ENCODE measurements at regions not wholly inside any gene's neighbourhood (a gene's known extent, or its start where the extent isn't known, plus 50 kb on each side); places are given as distances from the start of the nearest gene placed in this dataset.

DNA sequence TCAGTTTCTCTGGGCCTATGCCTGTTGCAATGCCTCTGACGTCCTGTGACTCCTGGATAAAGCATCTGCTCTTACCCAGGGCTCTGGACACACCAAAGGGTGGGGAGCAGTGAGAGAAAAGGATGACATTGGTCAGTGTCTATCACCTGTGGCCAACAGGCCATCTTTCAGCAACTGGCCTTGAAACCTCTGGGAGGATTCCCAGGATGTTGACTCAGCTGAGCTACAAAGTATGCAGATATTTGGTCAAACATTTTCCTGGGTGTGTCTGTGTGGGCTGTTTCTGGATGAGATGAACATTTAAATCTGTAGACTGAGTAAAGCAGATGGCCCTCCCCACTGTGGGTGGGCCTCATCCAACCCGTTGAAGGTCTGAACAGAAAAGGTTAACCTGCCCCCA is 149.9 kb downstream of the SPATA19 start:
- DNase-seq (ENCODE audit: low spot score), result no peak

DNA sequence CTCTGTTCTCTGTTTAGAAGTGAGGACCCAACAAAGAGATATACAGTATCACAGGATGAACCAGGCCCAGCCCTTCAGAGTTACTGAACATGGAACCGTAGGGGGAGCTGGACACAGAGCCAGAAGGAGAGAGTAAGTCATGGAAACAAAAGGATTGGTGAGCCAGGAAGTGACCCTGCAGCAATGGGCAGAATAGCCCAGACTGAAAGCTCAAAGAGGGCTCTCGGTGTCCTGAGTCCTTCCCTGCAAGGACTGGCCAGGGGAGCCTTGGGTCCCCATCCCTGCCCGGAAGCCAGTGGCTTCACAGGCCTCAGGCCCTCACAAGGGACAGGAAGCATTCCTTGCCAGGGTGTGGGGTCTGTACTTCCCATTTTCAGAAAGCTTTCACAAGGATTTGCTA is 150.6 kb downstream of the SPATA19 start:
- DNase-seq (ENCODE audit: low spot score), result no peak

DNA sequence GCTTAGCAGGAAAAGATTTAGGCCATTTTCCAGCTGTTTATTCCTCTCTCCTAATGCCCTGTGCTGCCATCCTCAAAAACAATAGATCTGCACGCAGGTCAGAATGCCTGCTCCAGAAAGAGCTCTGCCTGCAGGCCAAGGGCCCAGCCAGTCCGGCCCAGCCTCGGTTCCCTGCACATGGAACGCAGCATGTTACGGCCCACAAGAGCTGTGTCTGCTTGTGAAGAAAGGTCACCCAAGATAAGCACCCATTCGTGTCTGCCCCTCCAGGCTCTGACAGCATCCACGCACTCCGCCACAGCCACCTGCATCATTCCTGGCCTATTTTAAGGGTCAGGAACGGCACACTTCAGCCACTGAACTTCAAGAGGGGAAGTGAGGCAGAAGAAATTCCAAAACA is 152.2 kb downstream of the SPATA19 start:
- no peak for DNase-seq (ENCODE audit: low spot score)

DNA sequence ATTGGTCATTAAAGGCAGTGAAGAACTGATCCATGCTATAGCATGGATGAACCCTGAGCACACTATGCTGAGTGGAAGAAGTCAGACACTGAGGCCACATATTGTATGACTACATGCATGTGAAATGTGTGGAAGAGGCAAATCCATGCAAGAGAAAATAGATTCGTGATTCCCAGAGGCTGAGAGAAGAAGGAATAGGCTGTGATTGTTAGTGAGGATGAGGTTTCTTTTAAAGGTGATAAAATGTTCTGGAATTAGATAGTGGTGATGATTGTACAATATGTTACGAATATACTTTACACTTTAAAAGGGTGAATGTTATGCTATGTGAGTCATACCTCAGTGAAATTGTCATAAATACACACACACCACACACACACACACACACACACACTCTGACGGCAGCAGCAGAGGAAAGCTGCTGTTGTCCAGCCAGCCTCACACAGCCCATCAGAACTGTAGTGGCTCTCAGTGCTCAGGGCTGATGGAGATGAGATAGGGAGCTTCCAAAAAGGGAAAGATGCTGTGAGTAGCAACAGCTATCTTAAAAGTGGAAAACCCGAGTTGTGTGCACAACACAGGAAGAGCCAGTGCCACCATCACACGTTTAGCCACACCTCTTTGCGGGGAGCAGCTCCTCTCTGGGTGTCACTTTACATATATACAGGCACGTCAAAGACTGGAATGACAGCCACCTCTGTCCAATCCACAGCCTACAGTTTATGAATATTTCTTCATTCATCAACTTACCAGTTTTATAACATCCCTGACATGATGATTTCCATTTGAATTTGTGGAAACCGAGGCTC is 153.0 kb downstream of the SPATA19 start:
- DNase-seq (ENCODE audit: low spot score), result no peak

DNA sequence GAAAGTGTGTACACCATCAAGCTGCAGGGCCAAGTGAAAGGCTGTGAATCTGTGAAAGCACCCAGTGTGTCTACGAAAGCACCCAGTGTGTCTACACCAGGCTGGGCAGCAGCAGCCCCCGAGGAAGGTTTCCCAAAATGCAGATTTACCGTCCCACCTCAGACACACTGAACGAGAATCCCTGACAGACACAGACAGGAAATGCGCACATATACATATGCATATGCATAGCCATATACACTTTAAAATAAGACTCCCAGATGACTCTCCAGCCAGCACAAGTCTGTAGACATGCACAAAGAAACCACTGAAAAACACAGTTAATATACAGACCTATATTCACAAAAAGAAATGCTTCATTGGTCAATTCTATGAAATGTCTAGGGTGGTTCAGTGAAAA is 155.5 kb upstream of the OPCML start:
- DNase-seq (ENCODE audit: low spot score), result no peak

DNA sequence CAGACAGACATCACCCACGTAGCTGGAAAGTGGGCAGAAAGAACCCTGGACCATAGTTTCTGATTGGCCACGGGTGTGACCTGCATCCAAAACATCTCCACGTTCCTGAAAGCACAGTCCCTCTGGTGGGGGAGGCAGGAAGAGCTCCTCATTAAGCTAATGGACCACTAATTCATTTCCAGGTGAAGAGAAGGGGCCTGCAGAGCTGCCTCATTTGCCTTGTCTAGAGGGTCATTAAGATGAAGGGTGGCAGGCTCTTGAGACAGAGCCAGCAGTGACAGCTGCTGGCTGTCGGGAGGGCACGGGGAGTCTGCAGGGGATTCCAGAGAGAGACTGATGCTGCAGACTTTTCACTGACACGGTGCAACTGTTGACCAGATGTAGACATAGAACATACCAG is 149.6 kb upstream of the OPCML start:
- no peak for DNase-seq (ENCODE audit: low spot score)

DNA sequence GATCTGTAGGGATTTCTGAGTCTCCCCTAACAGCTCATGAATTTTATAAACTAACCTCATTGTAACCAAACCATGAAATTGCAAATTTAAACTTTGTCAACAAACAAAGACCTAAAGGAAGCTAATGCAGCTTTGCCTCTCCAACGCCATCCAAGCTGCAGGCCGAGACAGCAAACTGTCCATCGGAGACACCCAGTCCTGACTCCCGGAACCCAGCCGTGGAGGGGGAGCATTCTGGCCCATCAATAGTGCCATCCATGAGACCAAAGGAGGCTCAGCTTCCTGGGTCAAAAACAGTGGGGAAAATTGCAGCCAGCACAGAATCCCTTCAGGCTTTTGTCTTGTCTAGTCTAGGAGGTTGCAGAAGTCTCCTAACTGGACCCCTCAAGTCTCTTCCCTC is 147.6 kb upstream of the OPCML start:
- no peak for DNase-seq (ENCODE audit: low spot score)

DNA sequence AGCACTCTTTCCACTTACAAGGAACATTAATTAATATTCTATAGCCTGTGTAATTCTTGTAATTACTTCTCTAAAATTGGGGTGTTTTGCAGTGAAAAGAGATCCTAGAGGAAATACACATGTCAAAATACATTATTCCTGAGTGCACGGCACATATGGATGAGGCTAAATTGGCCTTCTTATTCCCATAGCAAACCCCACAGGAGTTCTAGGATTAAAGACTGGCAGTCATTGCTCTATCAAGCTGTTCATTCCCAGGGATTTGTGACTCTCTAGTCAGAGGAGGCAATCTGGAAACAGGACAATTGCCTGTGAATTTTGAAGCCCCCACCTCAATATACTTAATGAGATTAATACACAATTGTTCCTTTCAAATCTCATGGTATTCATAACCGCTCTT is 145.9 kb upstream of the OPCML start:
- DNase-seq (ENCODE audit: low spot score), result no peak

DNA sequence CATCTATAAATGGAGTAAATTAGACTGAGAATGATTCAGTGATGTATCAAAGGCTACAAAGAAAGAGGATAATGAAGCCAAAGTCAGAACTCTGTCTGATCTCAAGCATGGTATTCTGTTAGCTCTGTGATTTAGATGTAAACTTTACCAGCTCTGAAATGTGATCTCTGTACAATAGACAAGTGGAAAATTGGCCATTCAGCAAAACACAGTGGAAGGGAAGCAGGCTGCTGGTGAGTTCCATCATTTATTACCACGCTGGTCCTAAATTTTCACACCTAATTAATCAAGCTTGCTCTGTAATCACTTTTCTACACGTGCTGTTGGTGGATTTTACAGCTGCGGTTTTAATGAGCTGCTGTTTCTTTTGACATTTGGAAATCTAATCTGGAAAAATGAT is 145.1 kb upstream of the OPCML start:
- no peak for DNase-seq (ENCODE audit: low spot score)

DNA sequence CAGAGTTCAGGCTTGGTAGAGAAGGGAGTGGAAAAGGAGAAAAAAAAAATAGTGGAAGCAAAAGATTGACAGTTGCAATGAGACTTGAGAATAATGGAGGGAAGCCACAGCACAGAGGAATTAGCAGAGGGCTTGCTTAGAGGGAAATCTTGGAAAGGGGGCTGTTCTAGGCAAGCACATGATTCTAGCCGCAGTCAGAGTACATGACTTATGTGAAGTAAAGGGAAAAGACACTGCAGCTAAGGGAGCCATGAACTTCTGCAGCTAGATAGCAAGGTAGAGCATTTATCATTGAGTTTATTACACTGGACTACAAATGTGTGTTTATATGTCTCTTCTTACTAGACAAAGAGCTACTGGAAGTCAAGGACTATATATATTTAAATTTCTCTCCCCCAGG is 144.0 kb upstream of the OPCML start:
- DNase-seq (ENCODE audit: low spot score), result no peak

DNA sequence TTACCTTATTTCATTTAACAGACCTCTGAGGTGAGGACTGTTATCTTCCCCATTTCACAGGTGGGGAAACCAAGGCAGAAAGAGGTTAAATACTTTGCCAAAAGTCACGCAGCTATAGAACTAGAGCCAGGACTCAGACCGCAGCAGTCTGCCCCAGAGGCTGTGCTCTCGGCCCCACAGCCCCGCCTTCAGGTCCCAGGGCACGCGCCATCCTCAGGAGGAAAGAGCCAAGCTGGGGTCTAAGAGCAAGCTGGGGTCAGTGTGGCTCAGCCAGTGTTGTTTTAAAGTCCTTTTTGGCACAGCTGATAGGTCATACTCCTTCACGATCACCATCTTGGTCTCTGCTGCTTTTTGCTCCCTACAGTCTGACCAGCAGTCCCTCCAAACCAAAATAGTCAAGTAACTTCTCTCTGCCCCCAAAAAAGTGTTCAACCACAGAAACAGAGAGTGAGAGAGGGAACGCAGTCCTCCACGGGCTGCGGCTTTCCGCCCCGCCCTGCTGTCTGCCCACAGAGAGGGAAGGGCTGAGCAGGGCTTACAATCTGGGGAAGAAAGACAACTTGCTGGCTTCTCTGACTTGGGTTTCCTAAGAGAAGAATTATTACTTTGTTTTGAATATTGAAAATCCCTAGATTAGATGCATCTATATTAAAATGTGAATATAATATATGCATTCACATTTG is 137.2 kb upstream of the OPCML start:
- no peak for DNase-seq (ENCODE audit: low spot score)

DNA sequence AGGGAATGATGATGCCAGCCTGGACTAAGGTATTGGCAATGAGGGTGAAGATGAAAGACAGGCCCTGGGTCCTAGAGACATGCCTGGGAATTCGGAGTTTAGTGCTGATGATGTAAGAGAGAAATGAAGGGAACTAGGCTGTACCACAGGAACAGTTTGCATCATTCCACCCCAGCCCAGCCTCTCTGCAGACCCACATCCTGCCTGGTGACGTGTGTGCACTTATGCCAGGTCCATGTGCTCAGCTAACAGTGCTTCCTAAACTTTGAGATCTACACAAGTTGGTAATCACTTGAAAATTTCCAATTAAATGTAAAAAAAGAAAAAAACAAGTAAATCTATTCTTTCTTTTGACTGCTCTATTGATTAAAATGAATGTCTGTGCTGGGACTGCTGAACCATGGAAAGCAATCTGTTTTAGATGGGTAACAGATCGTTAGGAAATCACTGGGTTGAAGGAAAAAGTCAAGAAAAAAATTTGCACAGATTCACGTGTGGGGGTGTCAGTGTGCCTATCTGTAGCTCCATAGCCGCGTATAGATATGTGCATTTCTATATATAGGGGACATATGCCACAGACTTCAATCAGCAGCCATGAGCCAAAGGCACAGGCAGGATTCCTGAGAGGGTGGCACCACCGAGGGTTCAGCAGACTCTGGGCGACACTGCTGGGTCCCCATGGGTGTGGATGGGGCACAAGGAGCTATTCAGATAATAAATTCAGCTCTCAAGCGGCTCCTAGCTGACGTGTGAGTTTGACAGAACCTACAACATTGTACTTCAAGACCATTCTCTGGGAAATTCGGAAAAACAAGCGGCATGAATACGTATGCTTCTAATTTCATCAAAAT is 131.1 kb upstream of the OPCML start:
- DNase-seq (ENCODE audit: low spot score), result no peak

DNA sequence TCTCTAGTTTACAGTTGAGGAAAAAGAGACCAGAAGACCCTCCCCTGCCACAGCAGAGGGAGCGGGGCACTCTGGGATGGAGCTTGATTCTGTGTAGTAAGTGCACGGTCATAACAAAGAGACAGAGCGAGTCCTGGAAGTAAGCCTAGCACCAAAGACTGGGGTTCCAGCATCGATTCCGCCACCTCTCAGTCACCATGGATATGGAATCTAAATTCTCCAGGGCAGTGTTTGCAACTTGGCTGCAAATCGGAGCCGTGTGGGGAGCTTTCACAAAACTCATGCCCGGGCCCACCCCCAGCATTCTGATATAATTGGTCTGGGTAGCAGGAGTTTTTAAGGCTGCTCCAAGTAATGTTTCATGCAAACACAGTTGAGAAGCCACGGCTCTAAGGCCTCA is 129.5 kb upstream of the OPCML start:
- peak; percentile 24 for DNase-seq (ENCODE audit: low spot score)

DNA sequence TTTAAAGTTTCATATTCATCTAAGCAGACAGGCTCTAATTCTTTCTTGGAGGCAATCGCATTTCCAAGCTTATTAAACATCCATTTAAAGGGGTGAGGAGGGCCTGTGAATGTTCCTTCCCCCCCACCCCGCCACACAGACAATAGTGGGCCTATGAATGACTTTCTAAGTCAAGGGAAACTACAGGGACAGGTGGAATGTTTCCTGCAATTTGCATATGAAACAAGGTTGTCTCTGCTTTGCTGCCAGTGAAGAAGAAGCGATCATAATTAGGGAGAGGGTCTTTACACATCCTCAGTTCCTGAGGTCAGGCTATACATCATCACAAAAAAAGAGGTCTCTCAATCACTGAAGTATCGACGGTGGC is 127.9 kb upstream of the OPCML start:
- DNase-seq (ENCODE audit: low spot score), result no peak

DNA sequence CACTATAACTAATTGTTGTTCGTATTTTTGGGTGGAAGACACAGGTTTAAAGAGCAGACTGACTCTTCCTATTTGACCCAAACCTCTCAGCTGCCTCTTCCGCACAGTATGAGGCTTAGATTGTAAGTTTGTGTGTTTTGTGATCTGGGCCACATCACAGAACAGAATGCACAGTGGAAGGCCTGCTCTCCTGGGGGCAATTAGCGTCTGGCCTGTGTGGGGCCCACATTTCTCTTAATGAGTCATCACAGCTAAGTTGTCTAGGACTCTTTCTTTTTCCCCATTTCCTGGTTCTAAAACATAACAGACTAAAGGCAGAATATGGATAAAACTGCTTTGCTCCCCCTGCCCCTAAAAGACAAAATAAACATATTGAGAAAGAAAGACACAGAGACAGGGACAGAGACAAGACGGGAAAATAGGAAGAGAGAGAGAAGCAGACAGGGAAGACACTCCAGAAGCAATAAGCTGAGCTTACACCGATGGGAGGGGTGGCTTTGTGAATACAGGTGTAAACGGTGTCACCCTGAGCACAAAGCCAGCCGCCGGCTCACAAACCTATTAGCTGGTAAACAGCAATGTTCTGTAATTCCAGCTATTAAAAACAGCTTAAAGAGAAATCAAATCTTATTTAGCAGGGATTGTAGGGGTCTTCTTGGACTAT is 127.4 kb upstream of the OPCML start:
- no peak for DNase-seq (ENCODE audit: low spot score)

DNA sequence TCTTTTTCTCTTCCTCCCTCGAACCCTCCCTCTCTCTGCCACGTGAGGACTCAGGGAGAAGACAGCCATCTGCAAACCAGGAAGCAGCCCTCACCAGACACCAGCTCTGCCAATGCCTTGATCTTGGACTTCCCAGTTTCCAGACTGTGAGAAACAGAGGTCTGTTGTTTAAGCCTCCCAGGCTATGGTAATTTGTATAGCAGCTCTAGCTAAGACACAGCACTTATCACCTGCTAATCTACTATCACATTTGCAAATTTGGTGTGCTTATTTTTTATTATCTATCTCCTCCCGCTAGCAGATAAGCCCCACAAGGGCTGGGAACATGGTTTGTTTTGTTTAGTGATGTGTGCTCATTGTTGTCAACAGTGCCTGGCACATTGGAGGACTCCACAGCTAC is 124.8 kb upstream of the OPCML start:
- DNase-seq (ENCODE audit: low spot score), result no peak

DNA sequence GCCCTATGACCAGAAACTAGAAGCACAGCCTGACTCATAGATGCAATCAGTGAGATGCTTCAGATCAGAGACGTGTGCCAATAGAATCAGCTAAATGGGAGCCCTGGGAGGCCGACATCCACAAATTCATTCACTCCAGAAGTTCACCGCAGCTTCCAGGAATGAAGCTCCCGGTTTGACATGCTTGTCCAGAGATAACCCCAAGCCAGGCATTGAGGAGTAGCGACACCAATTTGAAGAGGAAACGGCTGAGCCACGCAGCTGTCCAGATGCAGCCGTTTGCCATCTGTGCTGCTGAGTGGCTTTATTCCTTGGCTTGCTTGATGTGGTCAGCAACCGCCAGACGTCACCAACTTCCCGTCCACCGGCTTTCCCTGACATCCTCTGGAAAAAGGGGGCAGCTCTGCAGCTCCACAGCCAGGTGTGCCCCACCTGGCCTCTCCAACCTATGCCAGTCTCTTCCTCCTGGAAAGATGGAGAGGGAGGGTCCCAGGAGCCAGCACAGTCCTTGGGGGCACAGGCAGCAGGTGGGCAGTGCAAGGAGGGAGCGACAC is 123.9 kb upstream of the OPCML start:
- no peak for DNase-seq (ENCODE audit: low spot score)

DNA sequence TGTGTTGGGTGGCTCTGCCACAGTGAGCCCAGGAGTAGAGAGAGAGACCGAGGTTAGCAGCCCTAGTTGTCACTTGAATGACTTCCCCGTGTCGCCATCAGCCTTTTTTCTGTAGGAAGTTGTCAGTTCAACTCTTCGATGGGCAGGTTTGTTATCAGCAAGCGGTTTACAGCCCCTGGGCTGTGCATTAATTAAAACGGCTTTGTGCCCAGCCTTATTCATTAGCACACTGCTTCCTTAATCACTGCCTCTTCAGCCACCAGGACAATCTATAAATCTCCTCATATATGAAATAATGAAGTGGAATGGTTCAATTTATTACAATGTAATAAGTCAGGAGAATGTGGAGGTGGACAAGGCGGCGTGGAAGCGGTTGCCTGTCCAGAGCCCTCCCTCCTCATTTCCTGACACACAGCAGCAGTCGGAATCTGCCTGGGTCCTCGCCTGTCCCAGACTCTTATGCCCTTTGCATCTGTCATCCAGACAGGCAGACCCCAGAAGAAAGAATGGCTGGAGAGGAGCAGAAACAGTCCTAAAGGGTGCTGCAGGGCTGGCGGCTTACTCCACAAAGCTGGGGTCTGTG is 122.4 kb upstream of the OPCML start:
- DNase-seq (ENCODE audit: low spot score), result no peak

DNA sequence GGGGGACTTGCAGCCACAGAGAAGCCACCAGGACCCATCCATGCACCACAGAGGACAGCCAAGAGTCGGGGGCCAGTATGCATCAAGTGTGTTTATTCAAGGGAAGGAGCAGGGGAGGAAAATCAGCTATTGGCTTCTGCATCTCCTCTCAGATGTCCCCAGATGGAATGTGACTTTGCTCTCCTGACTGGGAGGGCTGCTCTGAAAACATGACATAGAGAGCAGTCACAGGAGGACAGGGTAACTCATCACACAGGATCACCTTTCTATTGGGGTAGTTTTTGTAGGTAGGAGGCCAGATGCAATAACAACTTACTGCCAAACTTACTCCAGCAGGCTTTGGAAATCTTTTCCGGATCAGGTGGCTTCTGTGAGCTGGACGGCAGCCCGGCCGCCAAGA is 121.0 kb upstream of the OPCML start:
- DNase-seq (ENCODE audit: low spot score), result no peak

DNA sequence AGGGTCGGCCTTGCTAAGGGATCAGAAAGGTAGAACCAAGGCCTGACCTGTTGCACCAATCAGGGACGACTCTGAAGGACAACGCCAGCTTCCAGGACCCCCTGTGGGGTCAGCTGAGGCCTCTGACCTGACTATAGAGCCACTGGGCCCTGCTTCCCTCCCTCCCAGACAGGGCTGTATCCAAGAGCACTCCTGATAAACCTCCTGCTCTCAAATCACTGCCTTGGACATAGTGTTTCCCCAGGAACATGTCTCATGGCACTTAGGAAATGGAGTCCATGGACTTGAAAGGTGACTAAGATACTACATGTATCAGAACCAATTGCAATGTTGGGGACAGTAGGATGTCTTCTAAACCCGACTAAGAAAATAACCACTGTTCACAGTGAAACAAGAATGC is 117.8 kb upstream of the OPCML start:
- DNase-seq (ENCODE audit: low spot score), result no peak

DNA sequence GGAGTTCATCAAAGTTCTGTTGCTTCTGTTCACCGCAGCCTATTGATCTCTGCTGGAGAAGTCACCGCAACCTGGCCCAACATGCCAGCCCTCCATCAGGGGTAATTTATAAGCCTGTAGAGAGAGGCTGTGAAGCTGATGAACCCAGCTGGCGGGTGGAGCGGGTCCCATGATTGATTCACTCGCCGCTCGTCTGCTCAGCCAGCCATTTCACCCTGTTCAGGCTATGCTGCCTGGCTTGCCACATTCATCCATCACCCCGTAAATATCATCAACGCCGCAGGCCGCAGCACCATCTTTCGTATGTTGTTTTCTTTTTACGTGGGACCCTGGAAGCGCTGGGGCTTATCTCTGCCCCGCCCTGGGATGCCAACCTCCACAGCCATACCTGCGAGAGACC is 116.7 kb upstream of the OPCML start:
- DNase-seq (ENCODE audit: low spot score), result no peak

DNA sequence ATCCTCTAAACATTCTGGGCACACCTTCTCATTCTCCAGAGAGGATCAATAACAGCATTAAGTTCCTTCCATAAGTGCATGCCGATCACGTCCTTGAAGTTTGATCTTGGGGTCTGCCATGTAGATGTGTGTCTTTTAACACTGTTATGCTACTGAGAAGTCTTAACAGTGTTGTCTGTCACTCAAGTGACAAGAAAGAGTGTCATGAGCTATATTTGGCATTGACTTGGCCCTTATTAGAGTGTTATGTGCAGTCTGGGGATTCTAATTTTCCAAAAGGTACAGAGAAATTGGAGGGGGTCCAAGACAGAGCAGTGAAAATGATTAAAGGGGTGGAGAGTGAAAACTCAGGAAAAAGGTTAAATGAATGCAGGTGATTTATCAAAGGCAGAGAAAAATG is 107.1 kb upstream of the OPCML start:
- DNase-seq (ENCODE audit: low spot score), result no peak
